Kidney (tissue), 13 donors: ENCODE measurements at regions not wholly inside any gene's neighbourhood (a gene's known extent, or its start where the extent isn't known, plus 50 kb on each side); places are given as distances from the start of the nearest gene placed in this dataset.

Experiments
- DNase-seq, 5 donors: peaks; one replicate each; pipeline ENCODE4 v3.0.0-alpha.2; 2013 to 2020
- FAIRE-seq: peaks from 2 replicates; lab custom pipeline; 2012; peaks lifted over from hg19 to GRCh38; lab: Jason Lieb, UNC
- H3K27ac ChIP-seq, 2 donors: one replicate each; pipeline ENCODE4 v1.7.0; 2013; ENCODE audit warnings: low read depth in 2 of 2, low read length in 2 of 2, inconsistent platforms in 1 of 2
- H3K27me3 ChIP-seq: one replicate; pipeline ENCODE4 v1.7.1; 2013; ENCODE audit warnings: low read length, inconsistent platforms; ENCODE audit not compliant: control insufficient read depth, insufficient read depth
- H3K36me3 ChIP-seq, 3 donors: one replicate each; pipeline versions ENCODE4 v1.7.0 to v1.7.1; 2013; ENCODE audit warnings: low read length in 3 of 3, control low read depth in 1 of 3, inconsistent platforms in 1 of 3; ENCODE audit not compliant: insufficient read depth in 3 of 3, control insufficient read depth in 2 of 3
- H3K4me1 ChIP-seq, 3 donors: one replicate each; pipeline versions ENCODE4 v1.7.0 to v1.7.1; 2013; ENCODE audit warnings: low read length in 3 of 3, inconsistent platforms in 1 of 3, low read depth in 1 of 3; ENCODE audit not compliant: control insufficient read depth in 2 of 3, insufficient read depth in 2 of 3
- H3K4me3 ChIP-seq, 3 donors: one replicate each; pipeline versions ENCODE4 v1.7.0 to v1.8.1; 2013; ENCODE audit warnings: low read length in 3 of 3, control low read depth in 1 of 3, inconsistent platforms in 1 of 3
- H3K9ac ChIP-seq, 3 donors: one replicate each; pipeline versions ENCODE4 v1.7.0 to v1.7.1; 2013; ENCODE audit warnings: low read length in 3 of 3, control low read depth in 1 of 3, inconsistent platforms in 1 of 3
- H3K9me3 ChIP-seq, 3 donors: one replicate each; pipeline versions ENCODE4 v1.7.0 to v1.7.1; 2013; ENCODE audit warnings: low read length in 3 of 3, control low read depth in 1 of 3, inconsistent platforms in 1 of 3; ENCODE audit not compliant: control insufficient read depth in 2 of 3, insufficient read depth in 1 of 3
- CTCF ChIP-seq: IDR thresholded peaks from 3 replicates; pipeline ENCODE4 v1.5.1; 2012; ENCODE audit warnings: mild to moderate bottlenecking, moderate library complexity, borderline replicate concordance; ENCODE audit not compliant: insufficient read depth; ENCODE audit errors: extremely low read depth
- intact Hi-C: fragments of 100-400 bp; cut with DNase I; formaldehyde crosslinking; loops from one replicate; pipeline ENCODE4 v1.11.1; 2022
- donor health status: control.
- donor health status: control.
- donor health status: control.
- donor health status: control.
- donor health status: control.
- donor health status: DM: yes; HTN: yes; CAD: no.
- donor health status: Normal renal cell carcinoma (clear cell type).

GRCh38 chr20:55342822-55343221, 662.5 kb downstream of the CBLN4 start:
- H3K27me3 ChIP-seq, result no peaks in the 10 kb centered on the region
- no peaks in the 10 kb centered on the region for H3K36me3 ChIP-seq
- no peaks in the 10 kb centered on the region for H3K9me3 ChIP-seq
- H3K27ac ChIP-seq, result no peak overlapping the region
- DNase-seq (no peak), FAIRE-seq (no peak)
- intact Hi-C loops, result no loop called here
- no peak overlapping the region for H3K4me3 ChIP-seq
- no peaks in the 10 kb centered on the region for H3K4me1 ChIP-seq
- no peak overlapping the region for H3K9ac ChIP-seq
- TF ChIP-seq CTCF, result no peak

GRCh38 chr20:55333798-55334197, 671.5 kb downstream of the CBLN4 start:
- Histone ChIP-seq H3K27me3 (no peaks in the 10 kb centered on the region), H3K9ac (no peak overlapping the region), H3K4me1 (no peaks in the 10 kb centered on the region), H3K9me3 (no peaks in the 10 kb centered on the region), H3K4me3 (no peak overlapping the region), H3K36me3 (no peaks in the 10 kb centered on the region), H3K27ac (no peak overlapping the region)
- intact Hi-C loops, result no loop called here
- no peak for DNase-seq
- no peak for FAIRE-seq
- TF ChIP-seq CTCF, result no peak

DNA sequence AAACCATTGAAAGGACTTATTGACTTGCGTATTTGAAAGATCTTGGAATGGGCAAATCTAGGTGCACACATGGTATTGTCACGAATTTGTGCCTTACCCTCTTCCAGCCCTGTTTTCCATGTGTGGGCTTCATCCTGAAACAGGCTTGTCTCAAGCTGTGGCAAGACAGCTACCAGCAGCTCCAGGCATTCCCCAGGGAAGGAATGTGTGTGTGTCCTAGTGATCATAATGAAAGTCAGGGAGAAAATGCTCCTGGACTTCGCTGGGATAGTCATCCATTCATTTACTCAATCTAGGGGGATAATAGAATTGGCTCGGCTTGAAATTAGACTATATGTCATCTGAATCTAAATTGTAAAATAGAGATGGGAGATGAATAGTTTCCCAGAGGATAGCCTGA, 676.2 kb downstream of the CBLN4 start:
- no peaks in the 10 kb centered on the region for H3K4me1 ChIP-seq
- no peak overlapping the region for H3K27ac ChIP-seq
- no peak overlapping the region for H3K9ac ChIP-seq
- H3K36me3 ChIP-seq, result no peaks in the 10 kb centered on the region
- DNase-seq, result no peak
- no peaks in the 10 kb centered on the region for H3K9me3 ChIP-seq
- TF ChIP-seq CTCF, result no peak
- intact Hi-C loops, result no loop called here
- no peak overlapping the region for H3K4me3 ChIP-seq
- no peaks in the 10 kb centered on the region for H3K27me3 ChIP-seq
- no peak for FAIRE-seq

GRCh38 chr20:55322745-55323144, 682.6 kb downstream of the CBLN4 start:
- no peaks in the 10 kb centered on the region for H3K9me3 ChIP-seq
- no peak overlapping the region for H3K27ac ChIP-seq
- no peaks in the 10 kb centered on the region for H3K36me3 ChIP-seq
- H3K9ac ChIP-seq, result no peak overlapping the region
- intact Hi-C loops, result no loop called here
- no peak overlapping the region for H3K4me3 ChIP-seq
- TF ChIP-seq CTCF, result no peak
- H3K4me1 ChIP-seq, result no peaks in the 10 kb centered on the region
- FAIRE-seq (no peak), DNase-seq (no peak)
- H3K27me3 ChIP-seq, result no peaks in the 10 kb centered on the region
